Posterior vena cava (tissue), 2 donors: ENCODE measurements at regions not wholly inside any gene's neighbourhood (a gene's known extent, or its start where the extent isn't known, plus 50 kb on each side); places are given as distances from the start of the nearest gene placed in this dataset.
"Not testable (repeated sequence)": the region's sequence is repeated elsewhere in the genome, so short reads cannot be mapped to it uniquely, and the experiment has no call there.

Experiments used
- DNase-seq: peaks from one replicate; pipeline ENCODE4 v3.0.0-alpha.2; 2020; ENCODE audit warnings: low spot score
- intact Hi-C, 2 donors: fragments of 100-400 bp; cut with DNase I; formaldehyde crosslinking; loops; one replicate each; pipeline versions ENCODE4 v1.14.1 to v1.14.2; 2022 to 2023
- donor health status: DM: yes; HTN: yes; CAD: no.
- donor health status: DM: yes; HTN: yes; CAD: no.

DNA sequence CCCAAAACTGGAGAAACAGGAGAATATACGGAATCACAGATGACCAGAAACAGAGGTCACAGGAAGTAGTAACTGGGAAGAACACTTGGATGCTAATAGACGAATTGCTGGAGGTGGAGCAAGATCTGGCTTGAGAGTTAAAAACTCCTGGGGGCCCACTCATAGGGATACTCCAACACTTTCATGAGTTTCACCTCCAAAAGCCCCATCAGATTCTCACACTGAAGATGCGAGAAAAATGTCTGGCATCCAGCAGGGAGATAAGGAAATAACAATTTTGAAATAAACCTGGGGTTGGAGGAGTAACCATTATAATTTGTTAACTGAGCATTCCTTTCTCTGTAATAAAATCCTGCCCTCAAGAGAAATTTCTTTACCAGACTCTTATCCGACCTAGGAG, 154.0 kb downstream of the ANXA2 start:
- no peak for DNase-seq
- intact Hi-C loops: no loop called here

DNA sequence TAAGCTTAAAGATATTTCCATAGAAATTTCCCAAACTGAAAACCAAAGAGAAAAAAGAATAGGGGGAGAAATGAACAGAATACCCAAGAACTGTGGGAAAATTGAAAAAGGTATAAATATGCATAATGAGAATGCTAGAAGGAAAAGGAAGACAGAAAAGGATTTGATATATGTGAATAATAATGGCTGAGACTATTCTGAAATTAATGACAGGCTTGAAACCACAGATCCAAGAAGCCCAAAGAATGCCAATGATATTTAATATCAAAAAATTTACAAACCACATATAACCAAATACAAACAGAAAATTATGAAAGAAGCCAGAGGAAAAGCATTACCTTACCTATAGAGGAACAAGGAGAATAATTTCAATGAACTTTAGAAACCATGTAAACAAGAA, 153.0 kb downstream of the ANXA2 start:
- intact Hi-C loops: no loop called here
- DNase-seq: no peak

- intact Hi-C loops: no loop called here
- DNase-seq: no peak
These were observed 147.5 kb downstream of the ANXA2 start for GRCh38 chr15:60250316-60250715.

- intact Hi-C loops: no loop called here
- no peak for DNase-seq
These were observed 146.3 kb downstream of the ANXA2 start for GRCh38 chr15:60251300-60252070.

- intact Hi-C loops: no loop called here
- no peak for DNase-seq
These were observed 143.4 kb downstream of the ANXA2 start for GRCh38 chr15:60254416-60254815.

DNA sequence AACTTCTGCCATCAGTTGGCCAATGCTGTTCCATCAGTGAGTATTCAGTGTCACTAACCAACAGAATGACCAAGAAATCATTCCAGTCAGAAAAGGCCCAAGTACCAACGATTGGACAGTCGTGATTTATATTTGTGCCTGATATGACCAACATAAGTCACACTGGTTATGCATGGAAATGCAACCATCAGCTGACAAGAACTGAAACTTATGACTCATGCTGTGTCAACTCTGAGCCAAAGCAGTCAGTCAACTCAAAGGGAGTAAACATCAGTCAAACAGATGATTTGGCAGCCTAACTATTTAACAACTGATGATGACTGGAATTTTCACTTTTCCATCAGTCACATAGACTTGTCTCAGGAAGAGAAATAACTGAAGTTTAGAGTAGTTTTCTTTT, 142.4 kb downstream of the ANXA2 start:
- intact Hi-C loops: no loop called here
- no peak for DNase-seq

- intact Hi-C loops: no loop called here
- DNase-seq: no peak
These were observed 140.1 kb downstream of the ANXA2 start for GRCh38 chr15:60257591-60258159.

DNA sequence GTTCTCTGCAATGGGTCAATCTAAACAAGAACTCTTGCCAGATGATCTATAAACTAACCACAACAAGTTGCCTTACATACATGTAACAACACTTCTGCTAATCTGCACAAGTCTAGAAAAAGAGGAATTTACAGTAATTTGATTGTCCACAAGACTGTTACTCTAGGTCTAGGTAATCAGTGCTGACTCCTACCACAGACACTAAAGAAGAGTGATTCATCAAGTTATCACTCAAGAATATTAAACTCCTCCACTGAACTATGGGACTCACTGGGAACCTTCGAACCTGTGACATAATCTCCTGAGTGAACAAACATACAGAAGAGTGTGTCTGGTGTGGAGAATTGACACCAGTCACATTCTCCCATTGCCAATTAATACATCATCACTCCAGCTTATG, 138.3 kb downstream of the ANXA2 start:
- no peak for DNase-seq
- intact Hi-C loops: no loop called here

DNA sequence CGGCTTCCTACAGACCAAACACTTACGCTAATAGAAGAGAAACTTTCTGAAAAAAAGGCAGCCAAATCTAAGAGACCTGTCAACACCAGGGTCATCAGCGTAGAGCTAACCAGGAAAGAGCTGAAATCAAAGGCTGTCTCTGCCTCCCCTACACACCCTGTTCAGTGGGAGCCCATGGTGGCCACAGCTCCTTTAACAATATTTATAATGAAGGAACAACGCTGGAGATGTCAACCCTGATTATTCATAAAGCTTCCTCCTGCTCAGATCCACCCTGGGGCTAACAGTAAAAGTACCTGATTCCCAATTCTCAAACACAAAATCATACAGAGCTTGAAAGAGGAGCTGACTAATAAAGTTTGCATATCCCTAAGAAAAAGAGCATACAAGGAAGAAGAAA, 133.7 kb downstream of the ANXA2 start:
- intact Hi-C loops: loop anchor here in 1 of 2 donors (1.0 kb wide), 1 partner anchor 39 kb away; no protein-coding TSS in a partner anchor
- no peak for DNase-seq

DNA sequence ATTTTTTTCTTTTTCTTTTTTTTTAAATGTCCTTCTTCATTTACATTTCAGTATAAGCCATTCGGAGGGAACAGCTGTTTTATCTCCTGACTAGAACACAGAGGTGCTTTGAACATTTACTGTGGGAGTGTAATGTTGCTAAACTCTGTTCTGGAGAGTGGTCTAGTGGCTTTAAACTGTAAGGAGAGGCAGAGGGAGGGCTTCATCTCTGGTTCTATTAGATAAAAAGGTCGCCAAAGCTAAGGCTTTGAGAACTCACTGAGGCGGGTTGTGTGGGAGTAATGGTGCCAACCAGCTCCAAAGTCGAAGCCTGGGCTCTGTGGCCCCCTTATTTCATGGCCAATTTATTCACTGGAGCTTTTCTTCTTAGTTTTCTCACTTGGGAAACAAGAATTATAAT, 133.2 kb downstream of the ANXA2 start:
- intact Hi-C loops: loop anchor here in 1 of 2 donors (1.0 kb wide), 1 partner anchor 39 kb away; no protein-coding TSS in a partner anchor
- DNase-seq: no peak

DNA sequence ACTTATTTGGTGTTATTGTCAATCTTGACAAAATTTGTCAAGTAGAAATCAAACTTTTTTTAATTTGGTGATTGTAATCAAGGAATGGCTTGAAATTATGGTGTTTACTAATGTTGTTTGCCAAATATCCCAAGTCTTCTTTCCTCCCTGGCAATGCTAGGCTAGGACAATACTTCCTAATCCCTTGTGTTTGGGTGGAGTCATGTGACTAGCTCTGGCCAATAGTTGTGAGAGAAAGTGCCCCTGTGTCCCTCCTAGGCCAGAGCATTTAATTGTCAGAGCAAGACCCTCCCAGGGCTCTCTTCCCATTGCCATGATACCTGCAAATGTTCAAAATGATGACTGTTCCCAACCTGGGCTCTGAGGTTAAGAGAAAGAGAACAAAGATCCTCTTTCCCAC, 132.7 kb downstream of the ANXA2 start:
- DNase-seq: no peak
- intact Hi-C loops: no loop called here

GRCh38 chr15:60272623-60273022, 125.2 kb downstream of the ANXA2 start:
- intact Hi-C loops: no loop called here
- no peak for DNase-seq

- intact Hi-C loops: no loop called here
- no peak for DNase-seq
These were observed 122.2 kb downstream of the ANXA2 start for GRCh38 chr15:60275624-60276023.

DNA sequence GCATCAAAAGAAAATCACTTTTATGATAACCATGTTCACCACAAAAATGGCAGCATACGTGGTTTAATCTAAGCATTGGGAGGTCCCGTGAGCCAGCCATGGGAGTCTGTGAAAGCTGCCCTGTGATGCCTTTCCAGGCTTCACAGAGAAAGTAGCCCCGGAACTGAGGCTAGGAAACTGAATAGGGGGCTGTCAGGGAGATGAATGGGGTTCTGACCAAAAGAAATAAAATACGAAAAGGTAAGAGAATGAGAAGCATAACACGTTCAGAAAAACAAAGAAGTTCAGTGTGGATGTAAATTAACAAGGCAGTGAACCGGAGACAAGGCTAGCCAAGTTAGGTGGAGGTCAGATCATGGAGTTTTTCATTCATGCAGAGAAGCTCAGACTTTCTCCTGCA, 118.9 kb downstream of the ANXA2 start:
- intact Hi-C loops: no loop called here
- no peak for DNase-seq

DNA sequence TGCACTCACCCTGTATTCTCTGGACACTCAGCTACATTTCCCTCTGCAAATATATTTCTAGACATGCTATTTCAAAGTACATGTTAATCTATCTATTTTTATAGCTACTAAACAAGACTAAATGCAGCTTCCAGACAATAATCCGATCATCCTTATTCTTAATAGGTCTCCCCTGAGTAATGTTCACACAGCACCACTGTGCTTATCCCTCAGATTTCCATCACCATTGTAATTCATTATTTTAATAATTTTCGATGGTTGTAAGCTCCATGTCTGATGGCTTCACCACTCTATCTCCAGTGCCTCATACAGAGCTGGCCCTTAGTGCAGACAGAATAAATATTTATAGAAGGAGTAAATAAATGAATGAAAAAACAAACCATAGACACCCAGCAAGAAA, 117.5 kb downstream of the ANXA2 start:
- DNase-seq: no peak
- intact Hi-C loops: loop anchor here in 1 of 2 donors (5.0 kb wide), 1 partner anchor 932 kb away; no protein-coding TSS in a partner anchor

DNA sequence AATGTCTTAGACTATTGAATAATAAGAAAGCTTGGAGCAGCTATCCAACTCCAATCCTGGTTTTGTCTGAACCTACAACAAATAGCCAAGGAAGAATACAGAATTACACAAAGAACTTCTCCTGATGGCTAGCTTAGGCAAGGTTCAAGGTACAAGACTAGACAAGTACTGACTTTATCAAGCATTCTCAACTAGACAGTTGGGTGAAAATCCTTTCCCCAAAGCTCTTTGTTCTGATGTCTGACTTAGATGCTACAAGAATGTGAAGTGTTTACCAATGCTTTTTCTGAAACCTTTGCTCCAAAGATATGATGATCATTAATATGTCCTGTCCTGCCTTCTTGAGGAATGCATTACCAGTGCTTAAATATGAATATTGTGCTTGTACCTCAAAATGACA, 113.8 kb downstream of the ANXA2 start:
- no peak for DNase-seq
- intact Hi-C loops: loop anchor here in 1 of 2 donors (5.0 kb wide), 1 partner anchor 928 kb away; no protein-coding TSS in a partner anchor

DNA sequence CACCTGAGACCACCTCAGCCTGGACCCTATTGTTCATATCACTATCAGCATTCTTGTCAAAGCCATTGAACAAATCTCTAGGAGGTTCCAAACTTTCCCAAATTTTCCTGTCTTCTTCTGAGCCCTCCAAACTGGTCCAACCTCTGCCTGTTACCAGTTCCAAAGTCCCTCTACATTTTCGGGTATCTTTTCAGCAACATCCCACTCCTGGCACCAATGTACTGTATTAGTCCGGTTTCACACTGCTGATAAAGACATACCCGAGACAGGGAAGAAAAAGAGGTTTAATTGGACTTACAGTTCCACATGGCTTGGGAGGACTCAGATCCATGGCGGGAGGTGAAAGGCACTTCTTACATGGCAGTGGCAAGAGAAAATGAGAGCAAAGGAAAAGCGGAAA, 101.9 kb downstream of the ANXA2 start:
- intact Hi-C loops, DNase-seq: not testable (repeated sequence)

GRCh38 chr15:60297047-60297446, 100.7 kb downstream of the ANXA2 start:
- DNase-seq: no peak
- intact Hi-C loops: no loop called here
